Mesodermal cell (in vitro differentiated cells): ENCODE measurements at regions not wholly inside any gene's neighbourhood (a gene's known extent, or its start where the extent isn't known, plus 50 kb on each side); places are given as distances from the start of the nearest gene placed in this dataset.
"Not testable (repeated sequence)": the region's sequence is repeated elsewhere in the genome, so short reads cannot be mapped to it uniquely, and the experiment has no call there.

Experiments
- H3K27ac ChIP-seq: 2 replicates; pipeline ENCODE4 v1.7.0; 2013; ENCODE audit warnings: mild to moderate bottlenecking, low read depth, low read length, moderate library complexity; ENCODE audit not compliant: severe bottlenecking
- H3K36me3 ChIP-seq: 2 replicates; pipeline ENCODE4 v1.7.1; 2013; ENCODE audit warnings: mild to moderate bottlenecking, low read length, moderate library complexity; ENCODE audit not compliant: control insufficient read depth, insufficient read depth
- H3K4me1 ChIP-seq: one replicate; pipeline ENCODE4 v1.7.1; 2013; ENCODE audit warnings: mild to moderate bottlenecking, low read length; ENCODE audit not compliant: insufficient read depth, control insufficient read depth, poor library complexity, severe bottlenecking
- H3K4me3 ChIP-seq: 2 replicates; pipeline ENCODE4 v1.7.0; 2013; ENCODE audit warnings: low read length, control low read depth, mild to moderate bottlenecking; ENCODE audit not compliant: insufficient read depth, poor library complexity, severe bottlenecking; ENCODE audit errors: extremely low read depth
- H3K9me3 ChIP-seq: 2 replicates; pipeline ENCODE4 v1.7.1; 2013; ENCODE audit warnings: mild to moderate bottlenecking, low read length, moderate library complexity; ENCODE audit not compliant: control insufficient read depth
- WGBS, 2 experiments: methylation state at CpG; one replicate each; pipeline ENCODE4 v1.1.5; 2013; ENCODE audit warnings: missing lambda C conversion rate in 2 of 2; ENCODE audit not compliant: insufficient coverage in 2 of 2; 5-methylcytosine and 5-hydroxymethylcytosine counted together

GRCh38 chr7:81462672-81463071 lies 307.2 kb downstream of the HGF start:
- no CpG with 5 or more reads among the region's 1 CpG for WGBS, 2 experiments
- H3K9me3 ChIP-seq, result no peaks in the 10 kb centered on the region
- no peak overlapping the region for H3K4me3 ChIP-seq
- peaks cover 4% of the 10 kb centered on the region for H3K4me1 ChIP-seq
- no peaks in the 10 kb centered on the region for H3K36me3 ChIP-seq
- H3K27ac ChIP-seq, result no peak overlapping the region

GRCh38 chr7:81460250-81461045 lies 309.4 kb downstream of the HGF start:
- no peak overlapping the region for H3K4me3 ChIP-seq
- no peaks in the 10 kb centered on the region for H3K9me3 ChIP-seq
- no peak overlapping the region for H3K27ac ChIP-seq
- H3K4me1 ChIP-seq, result peaks cover 4% of the 10 kb centered on the region
- WGBS, 2 experiments, result no CpG with 5 or more reads among the region's 1 CpG
- H3K36me3 ChIP-seq, result no peaks in the 10 kb centered on the region

GRCh38 chr7:81459485-81459884 lies 310.4 kb downstream of the HGF start:
- no peak overlapping the region for H3K27ac ChIP-seq
- H3K4me3 ChIP-seq, result no peak overlapping the region
- H3K9me3 ChIP-seq, result no peaks in the 10 kb centered on the region
- H3K4me1 ChIP-seq, result peaks cover 4% of the 10 kb centered on the region
- 80 to 100% methylated on average over 1 of the region's 2 CpGs for WGBS, 2 experiments
- H3K36me3 ChIP-seq, result no peaks in the 10 kb centered on the region

- WGBS, 2 experiments, result no CpG with 5 or more reads among the region's 1 CpG
- Histone ChIP-seq H3K4me1 (peaks cover 4% of the 10 kb centered on the region), H3K9me3 (no peaks in the 10 kb centered on the region), H3K36me3 (no peaks in the 10 kb centered on the region), H3K27ac (no peak overlapping the region), H3K4me3 (no peak overlapping the region)
These were observed 311.9 kb downstream of the HGF start for GRCh38 chr7:81457852-81458522.

GRCh38 chr7:81453770-81454169 lies 316.1 kb downstream of the HGF start:
- H3K27ac ChIP-seq, H3K4me1 ChIP-seq, H3K36me3 ChIP-seq, H3K9me3 ChIP-seq, H3K4me3 ChIP-seq: not testable (repeated sequence)

GRCh38 chr7:81449105-81449504 lies 320.7 kb downstream of the HGF start:
- no peaks in the 10 kb centered on the region for H3K9me3 ChIP-seq
- no peak overlapping the region for H3K27ac ChIP-seq
- H3K4me1 ChIP-seq, result no peaks in the 10 kb centered on the region
- no peak overlapping the region for H3K4me3 ChIP-seq
- H3K36me3 ChIP-seq, result no peaks in the 10 kb centered on the region

- WGBS, 2 experiments, result 0 to 17% methylated on average over 2 of the region's 4 CpGs
- H3K4me3 ChIP-seq, result no peak overlapping the region
- H3K27ac ChIP-seq, result no peak overlapping the region
- H3K9me3 ChIP-seq, result no peaks in the 10 kb centered on the region
- no peaks in the 10 kb centered on the region for H3K36me3 ChIP-seq
- no peaks in the 10 kb centered on the region for H3K4me1 ChIP-seq
These were observed 322.4 kb downstream of the HGF start for GRCh38 chr7:81447351-81447952.

- Histone ChIP-seq H3K4me1 (no peaks in the 10 kb centered on the region), H3K4me3 (no peak overlapping the region), H3K27ac (no peak overlapping the region), H3K36me3 (no peaks in the 10 kb centered on the region), H3K9me3 (no peaks in the 10 kb centered on the region)
- WGBS, 2 experiments, result no CpG with 5 or more reads among the region's 1 CpG
These were observed 323.6 kb downstream of the HGF start for GRCh38 chr7:81446212-81446611.

GRCh38 chr7:81445462-81445861 lies 324.4 kb downstream of the HGF start:
- H3K4me3 ChIP-seq, result no peak overlapping the region
- no peaks in the 10 kb centered on the region for H3K9me3 ChIP-seq
- no peaks in the 10 kb centered on the region for H3K36me3 ChIP-seq
- H3K4me1 ChIP-seq, result no peaks in the 10 kb centered on the region
- H3K27ac ChIP-seq, result no peak overlapping the region
- WGBS, 2 experiments, result no CpG with 5 or more reads among the region's 1 CpG

GRCh38 chr7:81441750-81442149 lies 328.1 kb downstream of the HGF start:
- Histone ChIP-seq H3K27ac (no peak overlapping the region), H3K9me3 (no peaks in the 10 kb centered on the region), H3K36me3 (no peaks in the 10 kb centered on the region), H3K4me3 (no peak overlapping the region), H3K4me1 (no peaks in the 10 kb centered on the region)
- WGBS, 2 experiments, result no CpG with 5 or more reads among the region's 1 CpG

- no peak overlapping the region for H3K4me3 ChIP-seq
- no CpG with 5 or more reads among the region's 1 CpG for WGBS, 2 experiments
- no peaks in the 10 kb centered on the region for H3K9me3 ChIP-seq
- H3K4me1 ChIP-seq, result no peaks in the 10 kb centered on the region
- no peaks in the 10 kb centered on the region for H3K36me3 ChIP-seq
- no peak overlapping the region for H3K27ac ChIP-seq
These were observed 330.3 kb downstream of the HGF start for GRCh38 chr7:81439591-81439990.
